ENCODE measurements at regions not wholly inside any gene's neighbourhood (a gene's known extent, or its start where the extent isn't known, plus 50 kb on each side); places are given as distances from the start of the nearest gene placed in this dataset.

GRCh38 chr13:21964686-21965085, 293.8 kb downstream of the FGF9 start:
- Histone ChIP-seq H3K9ac (replicated peaks; ENCODE audit: extremely low read depth, insufficient read depth, low read length) (no peak overlapping the region), H3K27me3 (ENCODE audit: control insufficient read depth in 2 of 2, insufficient read depth in 2 of 2, low read length in 2 of 2) (no peaks in the 10 kb centered on the region), H3K79me2 (ENCODE audit: control insufficient read depth, insufficient read depth, low read length) (no peaks in the 10 kb centered on the region), H2AFZ (ENCODE audit: low read depth, low read length) (no peak overlapping the region), H3K27ac (ENCODE audit: insufficient read depth, low read depth, low read length) (no peak overlapping the region), H3K4me2 (ENCODE audit: insufficient read depth, low read length) (no peak overlapping the region), H3K4me3 (replicated peaks in 1 of 3; ENCODE audit: insufficient read depth in 1 of 3, low read depth in 1 of 3, low read length in 3 of 3) (no peak overlapping the region), H3K9me3 (replicated peaks; ENCODE audit: control insufficient read depth, insufficient read depth, low read length) (peaks cover 7% of the 10 kb centered on the region), H4K20me1 (replicated peaks; ENCODE audit: control insufficient read depth, extremely low read depth, insufficient read depth, low read length) (no peaks in the 10 kb centered on the region), H3K4me1 (ENCODE audit: control insufficient read depth, extremely low read depth, insufficient read depth, low read length) (no peaks in the 10 kb centered on the region), H3K9me1 (replicated peaks; ENCODE audit: control insufficient read depth, extremely low read depth, insufficient read depth, low read length) (no peaks in the 10 kb centered on the region), H3K36me3 (ENCODE audit: control insufficient read depth in 2 of 2, extremely low read depth in 1 of 2, insufficient read depth in 2 of 2, low read length in 2 of 2) (no peaks in the 10 kb centered on the region)
- FAIRE-seq (no peak), DNase-seq (ENCODE audit: low read depth, low spot score) (no peak)
- CTCF ChIA-PET = no interaction called here
- POLR2A ChIA-PET = no interaction called here
- dilution Hi-C loops (cut with MboI; ENCODE audit: extremely low pct_ligation_motif_present, low sequenced_read_pairs) (no loop called here), intact Hi-C loops (cut with micrococcal nuclease) (no loop called here)
- TF ChIP-seq, protein P1, sequence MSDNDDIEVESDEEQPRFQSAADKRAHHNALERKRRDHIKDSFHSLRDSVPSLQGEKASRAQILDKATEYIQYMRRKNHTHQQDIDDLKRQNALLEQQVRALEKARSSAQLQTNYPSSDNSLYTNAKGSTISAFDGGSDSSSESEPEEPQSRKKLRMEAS (IDR thresholded peaks at IDR 0.05; ENCODE audit: insufficient read depth, insufficient read length) = no peak
- no peak for TF ChIP-seq POLR2AphosphoS5 (IDR thresholded peaks at IDR 0.05; ENCODE audit: insufficient read depth, low read depth, low read length)
- no peak for TF ChIP-seq CTCF (IDR thresholded peaks at IDR 0.05; ENCODE audit: extremely low read depth in 1 of 2, insufficient read depth in 1 of 2, low read depth in 1 of 2, low read length in 2 of 2)
- TF ChIP-seq JUN (IDR thresholded peaks at IDR 0.05; ENCODE audit: borderline replicate concordance, insufficient read depth, insufficient read length, low read depth) = no peak
- TF ChIP-seq FOS (IDR thresholded peaks at IDR 0.05; ENCODE audit: borderline replicate concordance, insufficient read depth, low read length) = no peak
- TF ChIP-seq GATA2 (IDR thresholded peaks at IDR 0.05; ENCODE audit: insufficient read depth, insufficient read length, low read depth, low read length) = no peak
- no TSS peak for BruUV-seq (replicated peaks)

- Histone ChIP-seq H3K4me2 (ENCODE audit: insufficient read depth, low read length) (no peak overlapping the region), H3K79me2 (ENCODE audit: control insufficient read depth, insufficient read depth, low read length) (no peaks in the 10 kb centered on the region), H3K36me3 (ENCODE audit: control insufficient read depth in 2 of 2, extremely low read depth in 1 of 2, insufficient read depth in 2 of 2, low read length in 2 of 2) (no peaks in the 10 kb centered on the region), H3K4me3 (replicated peaks in 1 of 3; ENCODE audit: insufficient read depth in 1 of 3, low read depth in 1 of 3, low read length in 3 of 3) (no peak overlapping the region), H2AFZ (ENCODE audit: low read depth, low read length) (no peak overlapping the region), H3K27ac (ENCODE audit: insufficient read depth, low read depth, low read length) (no peak overlapping the region), H3K27me3 (ENCODE audit: control insufficient read depth in 2 of 2, insufficient read depth in 2 of 2, low read length in 2 of 2) (no peaks in the 10 kb centered on the region), H4K20me1 (replicated peaks; ENCODE audit: control insufficient read depth, extremely low read depth, insufficient read depth, low read length) (no peaks in the 10 kb centered on the region), H3K9me3 (replicated peaks; ENCODE audit: control insufficient read depth, insufficient read depth, low read length) (peaks cover 7% of the 10 kb centered on the region), H3K9me1 (replicated peaks; ENCODE audit: control insufficient read depth, extremely low read depth, insufficient read depth, low read length) (no peaks in the 10 kb centered on the region), H3K9ac (replicated peaks; ENCODE audit: extremely low read depth, insufficient read depth, low read length) (no peak overlapping the region), H3K4me1 (ENCODE audit: control insufficient read depth, extremely low read depth, insufficient read depth, low read length) (no peaks in the 10 kb centered on the region)
- intact Hi-C loops (cut with micrococcal nuclease) = no loop called here
- ChIA-PET POLR2A (no interaction called here), CTCF (no interaction called here)
- no peak for FAIRE-seq
- TF ChIP-seq EZH2 (IDR thresholded peaks at IDR 0.05; ENCODE audit: borderline replicate concordance, low read depth, low read length, severe bottlenecking) (no peak), JUN (IDR thresholded peaks at IDR 0.05; ENCODE audit: borderline replicate concordance, insufficient read depth, insufficient read length, low read depth) (no peak), MYC (IDR thresholded peaks at IDR 0.05; ENCODE audit: low read depth, low read length) (no peak), GATA2 (IDR thresholded peaks at IDR 0.05; ENCODE audit: insufficient read depth, insufficient read length, low read depth, low read length) (no peak), POLR2AphosphoS5 (IDR thresholded peaks at IDR 0.05; ENCODE audit: insufficient read depth, low read depth, low read length) (no peak), FOS (IDR thresholded peaks at IDR 0.05; ENCODE audit: borderline replicate concordance, insufficient read depth, low read length) (no peak), POLR2A (IDR thresholded peaks at IDR 0.05; ENCODE audit: low read depth, low read length) (no peak), CTCF (IDR thresholded peaks at IDR 0.05; ENCODE audit: extremely low read depth in 1 of 2, insufficient read depth in 1 of 2, low read depth in 1 of 2, low read length in 2 of 2) (no peak)
- TF ChIP-seq, protein P1 (IDR thresholded peaks at IDR 0.05; ENCODE audit: insufficient read depth, insufficient read length) = no peak
- BruUV-seq (replicated peaks) = no TSS peak
- dilution Hi-C loops (cut with MboI; ENCODE audit: extremely low pct_ligation_motif_present, low sequenced_read_pairs) = no loop called here
- no peak for DNase-seq (ENCODE audit: low read depth, low spot score)
Measured at GRCh38 chr13:21965095-21965494, 294.2 kb downstream of the FGF9 start.

Measured in endothelial cell of umbilical vein (primary cell).